C4-2B (cell line): ENCODE measurements at regions not wholly inside any gene's neighbourhood (a gene's known extent, or its start where the extent isn't known, plus 50 kb on each side); places are given as distances from the start of the nearest gene placed in this dataset.

Experiments used
- CTCF ChIP-seq: fragments of 450-650 bp; conservative IDR thresholded peaks from 2 replicates; pipeline ENCODE4 v1.5.1; 2017; ENCODE audit warnings: mild to moderate bottlenecking
- ZFX ChIP-seq: fragments of 450-650 bp; IDR thresholded peaks from 2 replicates; pipeline ENCODE4 v1.6.1; 2017

DNA sequence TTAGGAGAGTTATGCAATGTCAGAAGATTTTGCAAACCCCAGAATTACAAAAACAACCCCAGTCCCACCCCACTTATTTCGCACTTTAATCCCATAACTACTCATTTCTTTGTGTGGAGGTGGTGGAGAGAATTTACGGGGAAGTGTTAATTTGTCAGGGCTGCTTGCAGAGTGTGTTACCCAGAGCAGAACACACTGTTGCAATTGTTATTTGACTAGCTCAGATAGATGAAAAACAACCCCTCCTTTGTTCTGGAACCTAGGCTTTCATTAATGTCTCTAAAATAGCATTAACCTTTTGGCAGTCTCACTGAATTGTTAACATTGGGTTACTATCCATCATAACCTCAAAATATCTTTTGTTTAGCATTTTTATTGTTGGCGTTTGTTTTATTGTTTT lies 55.8 kb upstream of the MINAR1 start:
- no peak for TF ChIP-seq CTCF
- no peak for TF ChIP-seq ZFX
